Hematopoietic multipotent progenitor cell (in vitro differentiated cells): ENCODE measurements at regions not wholly inside any gene's neighbourhood (a gene's known extent, or its start where the extent isn't known, plus 50 kb on each side); places are given as distances from the start of the nearest gene placed in this dataset.

Experiments
- DNase-seq, 3 donors: peaks; one replicate each; pipeline ENCODE4 v3.0.0-alpha.2; 2011 to 2015; ENCODE audit warnings: low read depth in 2 of 3, low spot score in 2 of 3

DNA sequence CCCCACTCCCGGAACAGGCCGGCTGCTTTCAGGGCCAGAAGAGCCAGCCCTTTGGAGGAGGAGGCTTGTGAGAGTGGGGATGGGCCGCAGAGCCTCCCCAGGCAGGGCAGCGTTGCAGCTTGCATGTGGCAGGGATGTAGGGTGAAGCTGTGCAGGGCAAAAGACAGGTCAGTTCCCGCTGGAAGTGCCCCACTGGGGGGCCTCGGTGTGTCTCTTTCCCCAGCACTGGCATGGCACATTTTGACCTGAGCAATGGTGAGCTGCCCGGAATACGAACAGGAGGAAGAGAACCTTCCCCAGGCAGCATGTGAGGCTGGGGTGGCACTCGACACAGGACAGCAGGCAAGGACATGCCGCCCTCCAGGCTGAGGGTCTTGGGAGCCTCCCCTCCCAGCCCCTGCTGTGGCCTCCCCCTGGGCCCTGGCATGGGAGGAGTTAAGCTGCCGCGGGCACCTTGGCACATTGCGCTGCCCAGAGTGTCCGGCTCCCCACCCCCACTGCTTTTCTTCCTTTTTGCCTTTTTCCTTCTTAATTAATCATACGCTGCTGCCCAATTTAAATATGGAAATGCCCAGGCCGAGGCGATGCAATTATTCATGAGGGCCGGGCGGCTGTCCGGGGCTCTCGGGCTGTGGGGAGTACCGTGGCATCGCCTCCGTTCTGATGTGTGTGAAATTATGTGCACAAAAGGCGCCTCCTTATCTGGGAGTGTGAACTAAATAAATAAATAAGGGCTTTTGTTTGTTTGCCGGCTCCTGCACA, 76.0 kb upstream of the WNT7B start:
- no peak for DNase-seq

DNA sequence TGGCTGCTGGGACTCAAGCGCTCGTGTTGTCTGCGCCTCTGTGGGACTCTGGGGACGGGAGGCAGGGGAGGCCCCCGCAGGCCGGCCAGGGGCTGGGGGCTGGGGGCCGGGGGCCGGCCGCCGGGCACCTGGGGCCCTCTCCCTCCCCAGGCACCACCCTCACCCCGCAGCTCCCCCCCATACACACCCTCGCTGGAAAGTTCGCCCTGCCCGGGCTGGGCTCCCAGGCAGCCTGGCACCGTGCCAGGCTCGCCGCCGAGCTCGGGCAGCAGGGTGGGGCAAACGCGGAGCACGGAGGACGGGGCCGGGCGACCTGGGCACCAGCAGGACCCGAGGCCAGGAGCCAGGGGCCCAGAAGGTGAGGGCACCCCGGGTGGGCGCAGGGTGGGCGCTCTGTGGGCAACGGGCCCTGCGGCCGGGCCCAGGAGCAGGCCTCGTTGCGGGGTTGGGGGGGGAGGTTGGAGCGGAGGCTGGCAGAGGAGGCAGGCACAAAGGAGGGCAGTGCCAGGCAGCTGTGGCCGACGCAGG, 76.7 kb upstream of the WNT7B start:
- peak in 2 of 3 donors; percentile 62 to 63 for DNase-seq

DNA sequence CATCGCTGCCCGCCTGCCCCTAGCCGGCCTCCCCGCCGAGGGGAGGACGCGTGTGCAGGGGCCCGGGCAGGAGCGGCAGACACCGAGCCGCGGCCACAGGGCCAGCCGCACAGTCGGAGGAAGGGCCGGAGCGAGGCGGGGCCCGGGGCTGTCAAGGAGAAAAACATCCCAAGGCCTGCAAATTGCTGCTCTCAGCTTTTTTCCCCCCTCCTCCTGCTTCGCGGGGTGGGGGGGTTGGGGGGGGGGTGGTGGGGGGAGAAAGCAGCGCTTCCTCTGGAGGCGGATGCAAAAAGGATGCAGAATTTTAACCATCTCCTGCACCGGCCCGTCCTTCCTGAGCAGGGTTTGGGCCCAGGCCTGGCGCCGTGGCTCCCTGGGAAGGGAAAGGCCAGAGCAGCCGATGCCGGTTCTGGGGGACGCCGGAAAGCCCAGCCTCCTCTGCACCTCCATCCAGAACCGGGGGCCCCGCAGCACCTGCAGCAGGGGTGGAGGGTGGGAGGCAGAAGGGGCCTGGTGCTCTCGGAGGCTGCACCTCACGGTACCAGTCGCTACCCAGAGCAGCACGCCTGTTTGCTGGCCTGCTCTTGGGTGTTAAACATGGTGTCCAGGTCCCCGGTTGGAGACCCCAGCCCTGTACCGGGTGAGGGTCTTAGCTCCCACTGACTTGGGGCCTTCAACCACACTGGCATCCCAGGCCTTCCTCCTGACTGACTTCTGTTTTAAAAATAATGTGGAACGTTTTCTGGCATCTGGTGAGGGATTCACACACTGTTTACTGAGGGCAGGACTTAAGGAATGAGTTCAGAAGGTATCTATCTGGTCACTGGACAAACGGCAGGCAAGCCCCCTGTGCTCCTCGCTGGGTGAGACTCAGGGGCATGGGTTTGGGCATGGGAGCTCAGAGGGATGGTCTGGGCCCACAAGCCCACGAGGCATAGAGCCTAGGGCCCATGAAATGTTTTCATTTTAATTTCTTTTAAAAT, 77.4 kb upstream of the WNT7B start:
- DNase-seq = peak in 2 of 3 donors; percentile 44 to 45

DNA sequence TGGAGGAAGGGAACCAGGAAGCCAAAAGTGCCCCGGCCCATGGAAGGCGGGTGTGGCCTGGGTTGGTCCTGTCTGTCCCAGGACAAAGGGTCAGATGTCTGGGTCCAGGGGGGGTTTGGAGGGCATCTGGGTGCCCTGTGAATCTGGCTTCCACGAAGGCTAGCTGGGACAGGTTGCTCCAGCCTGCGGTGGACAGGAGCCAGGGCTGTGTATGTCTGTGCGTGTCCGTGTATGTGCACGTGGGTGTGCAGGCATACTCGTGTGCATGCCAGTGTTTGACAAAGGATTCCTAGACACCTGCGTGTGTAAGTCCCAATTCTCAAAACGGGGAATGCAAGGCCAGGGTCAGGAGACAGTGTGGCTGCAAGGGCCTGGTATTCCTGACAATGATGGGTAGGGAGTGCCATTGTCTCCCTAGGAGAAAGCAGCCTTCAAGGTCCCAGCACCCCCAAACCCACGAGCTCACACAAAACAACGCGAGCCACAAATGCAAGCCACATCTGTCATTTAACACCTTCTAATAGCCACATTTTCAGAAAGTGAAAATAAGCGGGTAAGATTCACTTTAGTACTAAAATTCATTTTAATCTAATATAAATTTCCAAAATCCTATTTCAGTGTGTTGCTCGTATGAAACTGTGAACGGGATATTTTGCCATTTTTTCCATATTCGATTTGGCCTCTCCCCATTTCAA, 78.4 kb upstream of the WNT7B start:
- DNase-seq = no peak

DNA sequence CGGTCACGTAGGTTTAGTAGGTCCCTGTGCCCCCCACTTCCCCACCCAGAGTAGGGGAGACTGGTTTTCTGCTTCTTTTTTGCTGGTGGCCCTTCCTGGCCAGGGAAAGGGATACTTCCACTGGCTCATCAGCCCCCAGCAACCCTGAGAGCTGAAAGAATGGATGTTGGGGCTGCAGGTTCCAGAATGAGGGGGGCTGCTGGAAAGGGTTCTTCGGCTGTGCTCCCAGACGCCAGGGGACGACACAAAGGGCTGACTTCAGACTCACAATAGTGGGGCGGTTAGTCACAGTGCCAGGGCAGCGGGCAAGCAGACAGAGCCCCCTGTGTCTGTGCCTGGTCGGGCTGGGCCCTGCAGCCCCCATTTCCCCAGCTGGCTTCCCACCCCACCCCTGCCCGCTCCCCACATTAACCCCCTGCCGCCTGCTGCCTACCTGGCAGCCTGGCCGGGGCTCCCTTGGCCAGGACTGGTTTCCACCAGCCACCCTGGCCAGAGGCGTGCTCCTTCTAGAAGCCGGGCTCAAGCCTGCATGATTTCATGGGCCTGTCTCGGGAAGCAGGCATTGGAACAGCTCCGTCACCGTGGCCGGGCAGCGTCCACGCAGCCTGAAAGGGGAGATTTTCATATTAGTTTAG, 79.1 kb upstream of the WNT7B start:
- DNase-seq = no peak

DNA sequence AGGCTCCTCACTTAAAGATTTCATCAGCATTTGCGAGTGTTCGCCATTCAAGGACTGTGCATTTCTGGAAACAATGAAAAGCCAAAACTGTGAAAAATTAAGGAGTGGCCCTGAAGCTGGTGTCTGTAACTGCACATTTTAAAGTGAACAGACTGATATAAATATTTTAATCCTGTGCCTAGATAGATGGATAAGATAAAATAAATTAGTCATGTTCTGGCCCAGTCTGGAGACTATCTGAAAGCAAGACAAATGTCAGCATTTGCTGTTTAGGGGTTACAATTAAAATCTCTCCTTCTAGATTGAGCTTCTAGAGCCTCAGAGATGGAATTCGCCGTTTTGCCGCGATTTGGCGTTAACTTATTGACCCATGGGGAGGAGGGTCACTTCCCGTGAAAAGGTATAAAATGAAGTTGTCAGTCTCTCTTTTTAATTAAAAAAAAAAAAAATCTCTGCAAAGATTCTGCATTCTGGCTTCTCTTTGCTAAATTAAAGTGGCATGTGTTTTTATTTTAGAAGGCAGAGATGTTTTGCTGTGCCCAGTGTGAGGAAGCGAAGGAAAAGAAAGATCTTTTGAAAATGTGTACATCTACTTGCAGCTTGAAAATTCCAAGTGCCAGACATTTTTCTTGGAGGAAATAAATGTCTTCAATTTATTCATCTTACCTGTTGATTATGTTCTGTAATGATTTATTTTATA, 79.7 kb upstream of the WNT7B start:
- no peak for DNase-seq

DNA sequence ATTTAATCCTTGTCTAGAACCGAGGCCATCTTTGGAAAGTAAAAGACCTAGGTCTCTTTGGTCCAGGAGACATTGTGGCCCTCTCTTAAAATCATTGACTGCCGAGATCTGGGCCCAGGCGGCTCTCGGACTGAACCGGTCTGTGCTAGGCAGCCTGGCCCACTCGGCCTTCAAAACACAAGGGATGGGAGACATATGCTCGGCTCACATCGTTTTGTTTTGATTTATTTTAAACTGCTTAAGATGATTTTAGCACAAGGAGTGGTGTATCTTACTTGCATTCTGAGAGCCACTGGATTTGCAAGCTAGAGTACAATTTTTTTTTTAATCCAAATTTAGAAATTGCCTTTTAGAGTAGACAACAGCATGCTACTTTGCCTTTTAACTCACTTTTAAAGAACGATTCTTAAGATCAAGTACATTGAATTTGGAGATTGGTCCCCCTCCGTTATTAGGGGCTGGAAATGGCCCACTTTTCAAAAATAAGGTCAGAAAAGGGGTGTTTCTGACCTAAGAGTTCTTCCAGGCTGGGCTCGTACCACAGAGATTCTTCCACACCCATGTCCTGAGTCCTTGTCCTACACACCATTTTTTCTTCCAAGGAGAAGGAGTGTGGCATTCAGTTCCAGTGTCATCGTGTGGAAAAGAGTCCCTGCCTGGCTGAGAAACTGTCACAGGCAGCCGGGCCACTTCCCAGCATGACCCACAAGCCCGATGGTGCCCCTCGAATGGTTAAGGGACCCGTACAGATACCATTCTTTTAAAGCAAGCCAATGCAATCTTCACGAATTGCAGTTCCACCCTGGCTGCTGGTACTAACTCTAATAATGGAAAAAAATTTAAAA, 80.5 kb upstream of the WNT7B start:
- DNase-seq = no peak

DNA sequence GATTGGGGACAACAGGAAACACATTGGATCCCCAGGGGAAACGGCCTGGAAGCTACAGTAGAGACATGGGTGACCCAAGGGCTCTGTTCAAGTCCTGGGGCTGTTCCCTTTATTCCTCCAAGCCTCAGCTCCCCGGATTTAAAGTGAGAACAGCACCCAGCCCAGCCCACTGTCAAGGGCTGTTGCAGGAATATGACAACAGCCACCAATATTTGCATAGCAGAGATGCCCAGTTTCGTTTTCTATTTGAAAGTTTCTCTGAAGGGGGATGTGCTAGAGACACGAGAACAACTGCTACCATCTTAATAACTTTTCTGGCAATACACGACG, 81.1 kb upstream of the WNT7B start:
- peak in 2 of 3 donors; percentile 60 to 70 for DNase-seq

DNA sequence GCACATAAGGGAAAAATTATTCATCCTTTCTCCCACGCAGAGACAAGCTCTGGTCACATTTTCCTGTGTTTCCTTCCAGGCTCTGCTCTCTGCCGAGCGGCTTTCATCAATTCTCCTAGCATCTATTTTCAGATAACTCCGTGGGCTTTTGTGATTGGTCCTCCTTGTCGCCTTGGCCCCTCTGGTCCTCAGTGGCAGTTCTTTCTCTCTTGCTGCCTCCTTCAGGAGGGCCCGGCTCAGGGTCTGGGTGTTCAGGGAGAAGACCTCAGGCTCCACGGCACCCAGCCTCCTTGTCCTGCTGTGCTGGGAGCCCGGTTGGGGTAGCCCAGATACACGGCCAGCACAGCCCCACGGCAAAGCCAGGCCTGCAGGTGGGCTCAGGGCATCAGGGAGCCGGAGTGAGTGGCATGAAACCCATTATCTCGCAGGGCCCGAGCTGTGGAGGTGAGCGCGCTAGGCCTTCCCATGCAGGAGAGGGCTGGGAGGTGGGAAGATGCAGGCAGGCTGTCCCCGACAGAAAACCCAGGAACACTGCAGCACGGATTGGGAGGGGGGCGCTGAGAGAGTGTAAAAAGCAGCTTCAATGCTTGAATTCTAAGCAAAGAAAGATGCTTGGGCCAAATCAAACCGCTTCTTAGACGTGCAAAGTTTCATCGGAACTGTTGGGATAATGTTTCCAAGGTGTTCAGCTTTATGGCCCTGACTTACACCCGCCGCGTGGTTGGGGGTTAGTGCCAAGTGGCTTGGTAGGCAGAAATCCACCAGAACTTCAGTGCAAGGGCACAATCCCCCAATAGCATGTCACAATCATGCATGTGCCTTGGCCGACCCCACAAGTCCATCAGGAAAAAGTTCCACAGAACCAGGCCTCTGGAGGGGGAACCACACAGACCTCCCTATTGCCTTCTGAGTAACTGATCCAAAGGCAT, 81.9 kb upstream of the WNT7B start:
- DNase-seq = no peak

DNA sequence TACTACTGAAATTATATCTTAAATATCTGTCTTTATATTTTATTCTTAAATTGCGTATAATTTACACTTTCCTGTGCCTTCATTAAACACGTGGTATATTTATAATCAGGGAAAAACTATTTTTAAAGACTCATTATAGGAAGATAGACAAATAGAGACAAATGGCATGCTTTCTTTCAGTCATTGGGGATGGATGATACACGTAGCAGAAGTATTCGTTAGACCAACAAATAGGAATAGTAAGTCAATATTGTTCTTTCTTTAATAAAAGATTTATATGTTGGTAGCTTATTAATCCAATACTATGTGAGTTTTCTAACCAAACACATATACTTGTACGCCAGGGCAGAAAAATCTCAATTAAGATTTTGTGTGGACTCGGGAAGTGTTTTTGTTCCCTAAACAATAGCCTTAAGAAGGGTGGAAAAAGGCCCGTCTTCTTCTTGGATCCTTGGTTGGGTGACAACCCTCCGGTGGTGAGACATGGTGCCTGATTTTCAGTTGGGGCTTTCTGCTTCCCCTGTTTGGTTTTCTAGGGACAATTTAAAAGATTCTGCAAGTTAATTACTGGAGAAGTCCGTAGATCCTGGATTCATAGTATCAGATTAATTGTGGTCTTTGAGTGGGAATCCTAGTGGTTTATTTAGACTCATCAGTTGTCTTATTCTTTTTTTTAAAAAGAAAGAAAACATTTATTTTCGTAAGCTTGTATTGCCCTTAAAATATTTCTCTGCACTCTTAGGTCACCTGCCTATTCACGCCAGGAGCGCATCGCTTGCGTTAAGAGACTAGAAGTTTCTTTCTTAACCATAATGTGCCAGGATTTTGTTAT, 83.5 kb upstream of the WNT7B start:
- DNase-seq = no peak

DNA sequence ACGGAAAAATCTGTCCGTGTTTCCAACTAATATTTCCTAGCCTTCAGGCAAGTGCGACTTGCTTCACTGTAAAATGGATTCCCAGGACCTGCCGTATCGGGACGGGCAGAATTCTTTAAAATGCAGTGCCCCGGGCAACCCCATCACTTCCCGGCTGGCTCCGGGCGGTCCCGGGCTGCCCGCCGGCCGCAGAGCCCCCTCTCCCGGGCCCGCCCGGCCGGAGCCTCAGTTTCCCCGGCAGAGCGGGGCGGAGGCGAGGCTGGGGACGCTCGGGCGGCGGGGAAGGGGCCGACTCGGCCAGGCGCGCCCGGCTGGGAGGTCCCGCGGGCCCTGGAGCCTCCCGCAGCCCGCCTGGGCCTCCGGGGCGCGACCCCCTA, 84.2 kb upstream of the WNT7B start:
- DNase-seq = no peak

DNA sequence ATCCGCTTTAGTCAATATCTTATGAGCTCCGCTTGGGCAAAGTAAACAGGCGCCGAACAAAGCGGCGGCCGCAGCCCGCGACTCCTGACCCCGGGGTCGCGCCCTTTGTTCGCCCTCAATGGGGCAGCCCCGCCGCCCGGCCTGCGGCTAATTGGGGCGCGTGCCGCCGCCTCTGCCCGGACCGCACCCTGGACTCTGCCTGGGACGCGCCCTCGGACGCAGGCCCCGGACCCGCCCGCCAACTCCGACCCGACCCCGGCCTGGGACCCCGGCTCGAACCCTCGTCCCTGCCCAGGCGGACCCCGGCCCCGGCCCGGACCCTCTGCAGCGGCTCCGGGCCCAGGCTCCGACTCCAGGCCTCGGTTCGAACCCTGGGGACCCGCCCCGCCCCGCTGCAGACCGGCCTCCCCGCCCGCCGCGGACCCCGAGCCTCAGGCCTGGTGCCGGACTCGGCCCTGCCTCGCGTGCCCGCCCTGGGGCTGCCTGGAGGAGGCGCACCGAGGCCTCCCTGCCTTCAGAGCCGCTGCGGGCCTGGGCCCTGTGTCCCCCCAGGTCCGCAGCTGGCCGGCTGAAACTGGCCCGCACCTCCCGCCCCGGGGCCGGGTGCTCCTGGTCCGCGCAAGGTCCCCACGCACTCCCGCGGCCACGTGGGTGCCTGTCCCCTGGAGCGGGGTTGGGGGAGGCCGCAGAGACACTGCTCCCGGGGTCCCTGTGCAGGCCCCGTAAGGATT, 84.7 kb upstream of the WNT7B start:
- DNase-seq = no peak

DNA sequence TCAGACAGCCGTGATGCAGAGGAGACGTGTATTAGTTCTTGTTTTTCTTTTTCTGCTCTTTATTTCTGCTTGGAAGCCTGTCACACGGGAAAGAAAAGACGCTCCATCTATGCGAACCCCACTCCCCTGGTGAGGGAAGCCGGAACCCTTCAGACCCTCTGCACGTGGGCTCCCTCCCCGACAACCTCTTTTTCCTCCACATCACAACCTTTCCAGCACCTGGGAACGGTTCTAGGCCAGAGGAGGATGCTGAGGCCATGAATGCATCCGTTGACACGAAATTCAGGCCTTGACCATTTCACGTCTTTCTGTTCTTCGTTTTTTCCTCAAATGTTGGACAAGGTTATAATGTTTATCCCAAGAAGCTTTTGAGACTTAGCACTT, 85.3 kb upstream of the WNT7B start:
- no peak for DNase-seq

DNA sequence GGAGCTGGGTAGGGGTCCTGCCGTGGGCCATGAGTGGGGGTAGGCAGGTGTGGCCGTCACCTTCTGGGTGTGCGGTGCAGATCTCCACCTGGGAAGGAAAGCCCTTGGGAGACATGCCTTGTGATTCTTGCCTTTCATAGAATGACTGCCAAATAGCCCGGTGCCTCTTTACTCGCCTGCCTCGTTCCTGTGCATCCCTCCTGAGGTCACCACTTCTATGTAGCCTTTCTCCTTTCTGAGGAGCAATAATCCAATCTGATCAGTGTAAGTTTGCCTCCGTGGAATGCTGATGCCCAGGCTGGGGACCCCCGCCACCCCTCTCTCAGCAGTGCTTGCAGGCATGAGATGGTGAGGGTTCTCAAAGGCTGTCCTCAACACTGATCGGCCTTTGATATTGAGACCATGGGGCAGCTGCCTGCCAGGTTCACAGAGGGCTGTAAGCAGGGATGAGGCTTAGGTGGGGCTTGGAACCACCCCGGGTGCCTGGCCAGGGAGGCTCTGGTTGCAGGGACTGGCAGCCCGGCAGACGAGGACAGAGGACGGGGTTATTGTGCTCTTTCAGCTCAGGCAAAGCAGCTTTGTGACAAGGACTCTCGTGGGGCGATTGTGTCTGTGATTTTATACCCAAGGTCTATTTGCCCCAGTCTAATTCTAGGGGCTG, 86.1 kb upstream of the WNT7B start:
- DNase-seq = no peak

DNA sequence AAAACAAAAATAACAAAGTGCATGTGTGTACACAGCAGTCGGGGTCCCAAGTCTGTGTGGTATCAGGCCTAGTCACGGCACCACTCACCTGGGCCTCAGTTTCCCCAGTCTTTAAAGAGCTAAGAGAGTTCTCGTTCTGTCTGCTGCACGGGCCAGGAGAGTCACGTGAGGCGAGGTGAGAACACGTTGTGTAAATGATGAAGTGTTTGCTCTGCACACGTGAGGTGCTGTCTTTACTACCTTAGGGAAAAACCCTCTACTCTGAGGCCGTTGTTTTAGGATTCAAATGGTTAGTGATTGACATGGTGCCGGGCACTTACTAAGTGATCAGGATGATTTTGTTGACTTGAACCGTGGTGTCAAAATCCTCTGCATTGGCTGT, 86.5 kb upstream of the PPARA start:
- DNase-seq = no peak
